HEK293 (cell line): ENCODE measurements at regions not wholly inside any gene's neighbourhood (a gene's known extent, or its start where the extent isn't known, plus 50 kb on each side); places are given as distances from the start of the nearest gene placed in this dataset.

ENCODE experiments used
- CTCF ChIA-PET: fragments of 350-600 bp; formaldehyde crosslinking; extraction: SDS; loops from one replicate; lab custom pipeline; 2021; ENCODE audit warnings: antibody characterized with exemption; lab: Yijun Ruan, JAX
- POLR2A ChIA-PET: fragments of 300-600 bp; formaldehyde crosslinking; extraction: SDS; loops from one replicate; lab custom pipeline; 2020; ENCODE audit warnings: antibody characterized with exemption, inconsistent platforms; lab: Yijun Ruan, JAX
- H3K27ac ChIP-seq: fragments of 200-500 bp; sonication (Bioruptor generic); 2 replicates; pipeline ENCODE4 v1.5.1; 2014; ENCODE audit warnings: low read depth, low read length, control low read depth, inconsistent platforms; ENCODE audit errors: extremely low read depth
- H3K36me3 ChIP-seq, 2 experiments: fragments of 200-500 bp in 1 of 2; sonication (Bioruptor generic) in 1 of 2; 1 replicate in 1 of 2; 2 replicates in 1 of 2; pipeline ENCODE4 v1.5.1; 2014 to 2017; ENCODE audit warnings: inconsistent platforms in 2 of 2, low read length in 2 of 2; ENCODE audit not compliant: control insufficient read depth in 2 of 2, insufficient read depth in 1 of 2
- H3K4me1 ChIP-seq: fragments of 200-500 bp; sonication (Bioruptor generic); 2 replicates; pipeline ENCODE4 v1.5.1; 2014; ENCODE audit warnings: mild to moderate bottlenecking, low read length, inconsistent platforms; ENCODE audit not compliant: control insufficient read depth, insufficient read depth
- H3K4me3 ChIP-seq: 2 replicates; pipeline ENCODE4 v1.5.1; 2011; ENCODE audit warnings: low read depth, mild to moderate bottlenecking, control low read depth, low read length, moderate library complexity
- H3K9me3 ChIP-seq: fragments of 200-500 bp; sonication (Bioruptor generic); 2 replicates; pipeline ENCODE4 v1.5.1; 2014; ENCODE audit warnings: low read depth, low read length, inconsistent platforms; ENCODE audit not compliant: control insufficient read depth, insufficient read depth
- GFI1B ChIP-seq: fragments of 450-650 bp; formaldehyde crosslinking; IDR thresholded peaks from 2 replicates; pipeline ENCODE4 v1.5.1; 2016; ENCODE audit warnings: missing biosample characterization, missing genetic modification characterization
- ZBTB17 ChIP-seq: fragments of 450-650 bp; formaldehyde crosslinking; IDR thresholded peaks from 2 replicates; pipeline ENCODE4 v1.5.1; 2016; ENCODE audit warnings: missing biosample characterization, missing genetic modification characterization
- ZFHX2 ChIP-seq: fragments of 450-650 bp; formaldehyde crosslinking; conservative IDR thresholded peaks from 2 replicates; pipeline ENCODE4 v1.5.1; 2016; ENCODE audit warnings: missing biosample characterization, missing genetic modification characterization
- ZNF10 ChIP-seq: fragments of 450-650 bp; formaldehyde crosslinking; IDR thresholded peaks from 2 replicates; pipeline ENCODE4 v1.5.1; 2017; ENCODE audit warnings: missing biosample characterization, missing genetic modification characterization
- ZNF112 ChIP-seq: fragments of 450-650 bp; formaldehyde crosslinking; IDR thresholded peaks from 2 replicates; pipeline ENCODE4 v1.5.0; 2017; ENCODE audit warnings: missing biosample characterization, missing genetic modification characterization
- ZNF175 ChIP-seq: fragments of 450-650 bp; formaldehyde crosslinking; IDR thresholded peaks from 2 replicates; pipeline ENCODE4 v1.5.1; 2016; ENCODE audit warnings: missing biosample characterization, missing genetic modification characterization
- ZNF19 ChIP-seq: fragments of 450-650 bp; formaldehyde crosslinking; IDR thresholded peaks from 2 replicates; pipeline ENCODE4; 2016; ENCODE audit warnings: missing biosample characterization, missing genetic modification characterization, low read depth
- ZNF404 ChIP-seq: fragments of 450-650 bp; formaldehyde crosslinking; IDR thresholded peaks from 2 replicates; pipeline ENCODE4 v1.5.1; 2017; ENCODE audit warnings: missing biosample characterization, missing genetic modification characterization
- ZNF423 ChIP-seq: fragments of 450-650 bp; formaldehyde crosslinking; IDR thresholded peaks from 2 replicates; pipeline ENCODE4 v1.5.1; 2016; ENCODE audit warnings: missing biosample characterization, missing genetic modification characterization
- ZNF426 ChIP-seq: fragments of 450-650 bp; formaldehyde crosslinking; IDR thresholded peaks from 2 replicates; pipeline ENCODE4 v1.5.1; 2017; ENCODE audit warnings: missing biosample characterization, missing genetic modification characterization, mild to moderate bottlenecking, inconsistent platforms, moderate library complexity
- ZNF473 ChIP-seq: fragments of 450-650 bp; formaldehyde crosslinking; IDR thresholded peaks from 2 replicates; pipeline ENCODE4 v1.5.1; 2017; ENCODE audit warnings: missing biosample characterization, missing genetic modification characterization
- ZNF48 ChIP-seq: fragments of 450-650 bp; formaldehyde crosslinking; IDR thresholded peaks from 2 replicates; pipeline ENCODE4 v1.5.1; 2016; ENCODE audit warnings: missing biosample characterization, missing genetic modification characterization
- ZNF561 ChIP-seq: fragments of 450-650 bp; IDR thresholded peaks from 2 replicates; pipeline ENCODE4 v1.5.1; 2018; ENCODE audit warnings: missing biosample characterization, missing genetic modification characterization, borderline replicate concordance
- ZNF654 ChIP-seq: fragments of 450-650 bp; formaldehyde crosslinking; IDR thresholded peaks from 2 replicates; pipeline ENCODE4 v1.5.1; 2016; ENCODE audit warnings: low read depth, missing biosample characterization, missing genetic modification characterization
- TF ChIP-seq, protein P1 (sequence below): fragments of 450-650 bp; formaldehyde crosslinking; IDR thresholded peaks from 2 replicates; pipeline ENCODE4 v1.5.1; 2016; ENCODE audit warnings: missing biosample characterization, missing genetic modification characterization
- TF ChIP-seq, protein P2 (sequence below): fragments of 450-650 bp; formaldehyde crosslinking; IDR thresholded peaks from 2 replicates; pipeline ENCODE4 v1.5.1; 2016; ENCODE audit warnings: missing biosample characterization, missing genetic modification characterization
- TF ChIP-seq, protein P3 (sequence below): fragments of 450-650 bp; formaldehyde crosslinking; IDR thresholded peaks from 2 replicates; pipeline ENCODE4 v1.5.1; 2016; ENCODE audit warnings: missing biosample characterization, missing genetic modification characterization
- TF ChIP-seq, protein P4 (sequence below): fragments of 450-650 bp; formaldehyde crosslinking; IDR thresholded peaks from 2 replicates; pipeline ENCODE4 v1.5.1; 2016; ENCODE audit warnings: missing biosample characterization, missing genetic modification characterization
- TF ChIP-seq, protein P5 (sequence below): fragments of 450-650 bp; formaldehyde crosslinking; IDR thresholded peaks from 2 replicates; pipeline ENCODE4 v1.5.1; 2016; ENCODE audit warnings: missing biosample characterization, missing genetic modification characterization

DNA sequence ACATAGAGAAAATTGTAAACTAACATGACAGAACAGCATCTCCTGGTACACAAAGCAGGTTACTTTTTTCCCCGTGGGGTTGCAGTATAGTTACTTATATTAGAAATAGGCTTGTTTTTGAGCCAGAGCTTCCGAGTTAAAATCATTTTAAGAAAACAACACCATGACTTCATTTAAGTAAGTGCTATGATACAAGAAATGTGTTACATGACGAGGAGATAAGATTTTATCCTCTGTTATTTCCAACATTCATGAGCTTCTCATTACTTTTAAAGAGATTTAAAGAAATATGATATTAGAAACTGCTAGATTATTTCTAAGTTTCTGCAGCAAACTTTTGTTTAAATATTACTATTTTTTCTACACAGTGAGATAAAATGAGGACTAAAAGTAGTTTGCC lies 968.7 kb downstream of the GATA3 start (continued):
- TF ChIP-seq ZNF175 (tag by site-specific recombination) (no peak), GFI1B (tag by site-specific recombination) (no peak), ZNF561 (no peak), ZFHX2 (tag by site-specific recombination) (no peak), ZNF473 (tag by site-specific recombination) (no peak), ZNF10 (no peak), ZNF48 (no peak)
- TF ChIP-seq, protein P1, sequence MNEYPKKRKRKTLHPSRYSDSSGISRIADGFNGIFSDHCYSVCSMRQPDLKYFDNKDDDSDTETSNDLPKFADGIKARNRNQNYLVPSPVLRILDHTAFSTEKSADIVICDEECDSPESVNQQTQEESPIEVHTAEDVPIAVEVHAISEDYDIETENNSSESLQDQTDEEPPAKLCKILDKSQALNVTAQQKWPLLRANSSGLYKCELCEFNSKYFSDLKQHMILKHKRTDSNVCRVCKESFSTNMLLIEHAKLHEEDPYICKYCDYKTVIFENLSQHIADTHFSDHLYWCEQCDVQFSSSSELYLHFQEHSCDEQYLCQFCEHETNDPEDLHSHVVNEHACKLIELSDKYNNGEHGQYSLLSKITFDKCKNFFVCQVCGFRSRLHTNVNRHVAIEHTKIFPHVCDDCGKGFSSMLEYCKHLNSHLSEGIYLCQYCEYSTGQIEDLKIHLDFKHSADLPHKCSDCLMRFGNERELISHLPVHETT (tag by site-specific recombination), result no peak
- TF ChIP-seq, protein P2, sequence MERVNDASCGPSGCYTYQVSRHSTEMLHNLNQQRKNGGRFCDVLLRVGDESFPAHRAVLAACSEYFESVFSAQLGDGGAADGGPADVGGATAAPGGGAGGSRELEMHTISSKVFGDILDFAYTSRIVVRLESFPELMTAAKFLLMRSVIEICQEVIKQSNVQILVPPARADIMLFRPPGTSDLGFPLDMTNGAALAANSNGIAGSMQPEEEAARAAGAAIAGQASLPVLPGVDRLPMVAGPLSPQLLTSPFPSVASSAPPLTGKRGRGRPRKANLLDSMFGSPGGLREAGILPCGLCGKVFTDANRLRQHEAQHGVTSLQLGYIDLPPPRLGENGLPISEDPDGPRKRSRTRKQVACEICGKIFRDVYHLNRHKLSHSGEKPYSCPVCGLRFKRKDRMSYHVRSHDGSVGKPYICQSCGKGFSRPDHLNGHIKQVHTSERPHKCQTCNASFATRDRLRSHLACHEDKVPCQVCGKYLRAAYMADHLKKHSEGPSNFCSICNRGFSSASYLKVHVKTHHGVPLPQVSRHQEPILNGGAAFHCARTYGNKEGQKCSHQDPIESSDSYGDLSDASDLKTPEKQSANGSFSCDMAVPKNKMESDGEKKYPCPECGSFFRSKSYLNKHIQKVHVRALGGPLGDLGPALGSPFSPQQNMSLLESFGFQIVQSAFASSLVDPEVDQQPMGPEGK (tag by site-specific recombination), result no peak

DNA sequence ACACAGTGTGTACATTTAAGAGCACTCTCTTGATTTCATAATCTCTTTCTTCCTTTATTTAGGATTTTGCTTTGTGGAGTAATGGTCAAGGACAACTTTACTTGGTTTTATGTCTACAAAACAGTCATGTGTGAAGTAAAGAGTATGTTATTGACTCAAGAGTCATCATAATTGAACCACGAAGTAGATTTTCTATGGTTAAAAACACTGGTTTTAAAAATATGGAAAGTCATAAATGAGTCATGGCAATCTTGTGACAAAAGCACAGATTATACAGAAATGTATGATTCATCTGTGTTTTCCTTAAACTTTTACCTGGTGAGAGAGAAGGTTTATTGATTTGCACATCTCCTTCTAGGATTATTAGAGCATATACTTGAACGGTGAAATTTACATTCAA lies 969.7 kb downstream of the GATA3 start:
- Histone ChIP-seq H3K36me3 (no peaks in the 10 kb centered on the region), H3K9me3 (no peaks in the 10 kb centered on the region), H3K27ac (no peak overlapping the region), H3K4me3 (no peak overlapping the region), H3K4me1 (0 out of 2 replicates have a peak, but pooled peaks cover 3% of the 10 kb centered on the region)
- ChIA-PET CTCF (interaction anchor here (1.0 kb wide), 1 partner anchor 10 kb away, joined by 4 read pairs; no protein-coding TSS in a partner anchor), POLR2A (no interaction called here)
- TF ChIP-seq, protein P3, sequence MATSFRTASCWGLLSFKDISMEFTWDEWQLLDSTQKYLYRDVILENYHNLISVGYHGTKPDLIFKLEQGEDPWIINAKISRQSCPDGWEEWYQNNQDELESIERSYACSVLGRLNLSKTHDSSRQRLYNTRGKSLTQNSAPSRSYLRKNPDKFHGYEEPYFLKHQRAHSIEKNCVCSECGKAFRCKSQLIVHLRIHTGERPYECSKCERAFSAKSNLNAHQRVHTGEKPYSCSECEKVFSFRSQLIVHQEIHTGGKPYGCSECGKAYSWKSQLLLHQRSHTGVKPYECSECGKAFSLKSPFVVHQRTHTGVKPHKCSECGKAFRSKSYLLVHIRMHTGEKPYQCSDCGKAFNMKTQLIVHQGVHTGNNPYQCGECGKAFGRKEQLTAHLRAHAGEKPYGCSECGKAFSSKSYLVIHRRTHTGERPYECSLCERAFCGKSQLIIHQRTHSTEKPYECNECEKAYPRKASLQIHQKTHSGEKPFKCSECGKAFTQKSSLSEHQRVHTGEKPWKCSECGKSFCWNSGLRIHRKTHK (tag by site-specific recombination), result no peak
- TF ChIP-seq, protein P4, sequence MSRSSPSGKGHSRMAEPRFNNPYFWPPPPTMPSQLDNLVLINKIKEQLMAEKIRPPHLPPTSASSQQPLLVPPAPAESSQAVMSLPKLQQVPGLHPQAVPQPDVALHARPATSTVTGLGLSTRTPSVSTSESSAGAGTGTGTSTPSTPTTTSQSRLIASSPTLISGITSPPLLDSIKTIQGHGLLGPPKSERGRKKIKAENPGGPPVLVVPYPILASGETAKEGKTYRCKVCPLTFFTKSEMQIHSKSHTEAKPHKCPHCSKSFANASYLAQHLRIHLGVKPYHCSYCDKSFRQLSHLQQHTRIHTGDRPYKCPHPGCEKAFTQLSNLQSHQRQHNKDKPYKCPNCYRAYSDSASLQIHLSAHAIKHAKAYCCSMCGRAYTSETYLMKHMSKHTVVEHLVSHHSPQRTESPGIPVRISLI (tag by site-specific recombination), result no peak
- TF ChIP-seq ZNF654 (tag by site-specific recombination) (no peak), ZNF423 (tag by site-specific recombination) (no peak), ZNF19 (no peak), ZNF426 (tag by site-specific recombination) (no peak), ZBTB17 (tag by site-specific recombination) (no peak), ZNF112 (no peak), ZNF404 (tag by site-specific recombination) (no peak)
- TF ChIP-seq, protein P5, sequence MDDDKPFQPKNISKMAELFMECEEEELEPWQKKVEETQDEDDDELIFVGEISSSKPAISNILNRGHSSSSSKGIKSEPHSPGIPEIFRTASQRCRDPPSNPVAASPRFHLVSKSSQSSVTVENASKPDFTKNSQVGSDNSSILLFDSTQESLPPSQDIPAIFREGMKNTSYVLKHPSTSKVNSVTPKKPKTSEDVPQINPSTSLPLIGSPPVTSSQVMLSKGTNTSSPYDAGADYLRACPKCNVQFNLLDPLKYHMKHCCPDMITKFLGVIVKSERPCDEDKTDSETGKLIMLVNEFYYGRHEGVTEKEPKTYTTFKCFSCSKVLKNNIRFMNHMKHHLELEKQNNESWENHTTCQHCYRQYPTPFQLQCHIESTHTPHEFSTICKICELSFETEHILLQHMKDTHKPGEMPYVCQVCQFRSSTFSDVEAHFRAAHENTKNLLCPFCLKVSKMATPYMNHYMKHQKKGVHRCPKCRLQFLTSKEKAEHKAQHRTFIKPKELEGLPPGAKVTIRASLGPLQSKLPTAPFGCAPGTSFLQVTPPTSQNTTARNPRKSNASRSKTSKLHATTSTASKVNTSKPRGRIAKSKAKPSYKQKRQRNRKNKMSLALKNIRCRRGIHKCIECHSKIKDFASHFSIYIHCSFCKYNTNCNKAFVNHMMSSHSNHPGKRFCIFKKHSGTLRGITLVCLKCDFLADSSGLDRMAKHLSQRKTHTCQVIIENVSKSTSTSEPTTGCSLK (tag by site-specific recombination), result no peak
